ENCODE measurements at regions not wholly inside any gene's neighbourhood (a gene's known extent, or its start where the extent isn't known, plus 50 kb on each side); places are given as distances from the start of the nearest gene placed in this dataset.
"Not testable (repeated sequence)": the region's sequence is repeated elsewhere in the genome, so short reads cannot be mapped to it uniquely, and the experiment has no call there.

GRCh38 chr4:33107814-33108213 lies 2387.6 kb downstream of the PCDH7 start:
- no peaks in the 10 kb centered on the region for H3K9me3 ChIP-seq
- no peaks in the 10 kb centered on the region for H3K36me3 ChIP-seq
- H3K4me1 ChIP-seq, result no peaks in the 10 kb centered on the region
- H3K27ac ChIP-seq (replicated peaks in 1 of 4), result no peak overlapping the region
- DNase-seq (ENCODE audit: extremely low spot score), result no peak
- no peak for TF ChIP-seq EP300 (IDR thresholded peaks at IDR 0.05)
- no peak for TF ChIP-seq POLR2A (IDR thresholded peaks at IDR 0.05; ENCODE audit: low read depth)
- TF ChIP-seq POLR2AphosphoS5 (IDR thresholded peaks at IDR 0.05), result no peak
- no peak for TF ChIP-seq CTCF (IDR thresholded peaks at IDR 0.05)
- WGBS, result 86% methylated on average over 2 of the region's 2 CpGs
- intact Hi-C loops (cut with DNase I), result no loop called here
- no peaks in the 10 kb centered on the region for H3K27me3 ChIP-seq
- no peak overlapping the region for H3K4me3 ChIP-seq

- H3K27ac ChIP-seq (replicated peaks in 1 of 4), result no peak overlapping the region
- H3K4me3 ChIP-seq, result no peak overlapping the region
- no peak for TF ChIP-seq POLR2AphosphoS5 (IDR thresholded peaks at IDR 0.05)
- TF ChIP-seq EP300 (IDR thresholded peaks at IDR 0.05), result no peak
- no peak for TF ChIP-seq POLR2A (IDR thresholded peaks at IDR 0.05; ENCODE audit: low read depth)
- no peak for TF ChIP-seq CTCF (IDR thresholded peaks at IDR 0.05)
- H3K9me3 ChIP-seq, result no peaks in the 10 kb centered on the region
- DNase-seq (ENCODE audit: extremely low spot score), result no peak
- intact Hi-C loops (cut with DNase I), result no loop called here
- WGBS, result 88% methylated on average over 1 of the region's 1 CpG
- no peaks in the 10 kb centered on the region for H3K36me3 ChIP-seq
- H3K4me1 ChIP-seq, result no peaks in the 10 kb centered on the region
- no peaks in the 10 kb centered on the region for H3K27me3 ChIP-seq
These were observed 2390.9 kb downstream of the PCDH7 start for GRCh38 chr4:33111117-33111516.

- intact Hi-C loops (cut with DNase I), result no loop called here
- no peak overlapping the region for H3K27ac ChIP-seq (replicated peaks in 1 of 4)
- no peak for DNase-seq (ENCODE audit: extremely low spot score)
- no peaks in the 10 kb centered on the region for H3K36me3 ChIP-seq
- no peak overlapping the region for H3K4me3 ChIP-seq
- no peak for TF ChIP-seq EP300 (IDR thresholded peaks at IDR 0.05)
- TF ChIP-seq CTCF (IDR thresholded peaks at IDR 0.05), result no peak
- TF ChIP-seq POLR2A (IDR thresholded peaks at IDR 0.05; ENCODE audit: low read depth), result no peak
- no peak for TF ChIP-seq POLR2AphosphoS5 (IDR thresholded peaks at IDR 0.05)
- H3K9me3 ChIP-seq, result no peaks in the 10 kb centered on the region
- 86% methylated on average over 3 of the region's 3 CpGs for WGBS
- H3K4me1 ChIP-seq, result no peaks in the 10 kb centered on the region
- no peaks in the 10 kb centered on the region for H3K27me3 ChIP-seq
These were observed 2396.7 kb downstream of the PCDH7 start for GRCh38 chr4:33116871-33117270.

GRCh38 chr4:33126002-33126401 lies 2405.8 kb downstream of the PCDH7 start:
- no peak for DNase-seq (ENCODE audit: extremely low spot score)

GRCh38 chr4:33130662-33131061 lies 2410.5 kb downstream of the PCDH7 start:
- H3K36me3 ChIP-seq; H3K9me3 ChIP-seq; H3K27ac ChIP-seq (replicated peaks in 1 of 4); H3K4me1 ChIP-seq; H3K4me3 ChIP-seq; H3K27me3 ChIP-seq; DNase-seq (ENCODE audit: extremely low spot score); intact Hi-C loops (cut with DNase I): not testable (repeated sequence)
- WGBS, result 87% methylated on average over 1 of the region's 1 CpG

More at GRCh38 chr4:33126002-33126401, 2405.8 kb downstream of the PCDH7 start:
- H3K27ac ChIP-seq (replicated peaks in 1 of 4), result no peak overlapping the region
- no peaks in the 10 kb centered on the region for H3K27me3 ChIP-seq
- no peak overlapping the region for H3K4me3 ChIP-seq
- WGBS, result 95% methylated on average over 1 of the region's 1 CpG
- intact Hi-C loops (cut with DNase I), result no loop called here
- TF ChIP-seq POLR2AphosphoS5 (IDR thresholded peaks at IDR 0.05) (no peak), CTCF (IDR thresholded peaks at IDR 0.05) (no peak), EP300 (IDR thresholded peaks at IDR 0.05) (no peak), POLR2A (IDR thresholded peaks at IDR 0.05; ENCODE audit: low read depth) (no peak)
- H3K4me1 ChIP-seq, result no peaks in the 10 kb centered on the region
- H3K36me3 ChIP-seq, result no peaks in the 10 kb centered on the region
- no peaks in the 10 kb centered on the region for H3K9me3 ChIP-seq
